Keratinocyte (primary cell): ENCODE measurements at regions not wholly inside any gene's neighbourhood (a gene's known extent, or its start where the extent isn't known, plus 50 kb on each side); places are given as distances from the start of the nearest gene placed in this dataset.

Experiments
- DNase-seq: peaks from one replicate; pipeline ENCODE4 v3.0.0-alpha.2; 2011; ENCODE audit warnings: low read depth, missing footprints, low spot score
- FAIRE-seq: peaks from 2 replicates; lab custom pipeline; 2011; peaks lifted over from hg19 to GRCh38; lab: Jason Lieb, UNC
- H2AFZ ChIP-seq: 2 replicates; pipeline ENCODE4 v1.6.0; 2012; ENCODE audit warnings: low read length, control low read depth, inconsistent platforms; ENCODE audit not compliant: control insufficient read depth
- H3K27ac ChIP-seq: 2 replicates; pipeline ENCODE4 v1.5.1; 2011; ENCODE audit warnings: low read length; ENCODE audit not compliant: control insufficient read depth, insufficient read depth
- H3K27me3 ChIP-seq: 3 replicates; pipeline ENCODE4 v1.6.0; 2011; ENCODE audit warnings: low read length; ENCODE audit not compliant: control insufficient read depth, insufficient read depth; ENCODE audit errors: extremely low read depth
- H3K36me3 ChIP-seq, 2 experiments: 2 replicates in 1 of 2; 3 replicates in 1 of 2; pipeline ENCODE4 v1.5.1; 2011; ENCODE audit warnings: low read length in 2 of 2, mild to moderate bottlenecking in 1 of 2; ENCODE audit not compliant: control insufficient read depth in 2 of 2, insufficient read depth in 2 of 2; ENCODE audit errors: extremely low read depth in 1 of 2
- H3K4me1 ChIP-seq: 3 replicates; pipeline ENCODE4 v1.5.1; 2011; ENCODE audit warnings: low read length; ENCODE audit not compliant: control insufficient read depth, insufficient read depth; ENCODE audit errors: extremely low read depth
- H3K4me2 ChIP-seq: 3 replicates; pipeline ENCODE4 v1.6.0; 2011; ENCODE audit warnings: low read depth, low read length; ENCODE audit not compliant: control insufficient read depth, insufficient read depth; ENCODE audit errors: extremely low read depth
- H3K4me3 ChIP-seq, 3 experiments: fragments of 200-600 bp in 1 of 3; sonication (generic) in 1 of 3; 2 replicates in 2 of 3; 3 replicates in 1 of 3; pipeline ENCODE4 v1.5.1; 2011 to 2016; ENCODE audit warnings: low read length in 3 of 3, mild to moderate bottlenecking in 3 of 3, control low read depth in 2 of 3, inconsistent platforms in 1 of 3, low read depth in 1 of 3, mixed read lengths in 1 of 3, mixed run types in 1 of 3, moderate library complexity in 1 of 3; ENCODE audit not compliant: control insufficient read depth in 2 of 3, insufficient read depth in 2 of 3; ENCODE audit errors: extremely low read depth in 1 of 3
- H3K79me2 ChIP-seq: 2 replicates; pipeline ENCODE4 v1.6.0; 2012; ENCODE audit warnings: low read length; ENCODE audit not compliant: control insufficient read depth, insufficient read depth
- H3K9ac ChIP-seq: 3 replicates; pipeline ENCODE4 v1.6.0; 2011; ENCODE audit warnings: low read length; ENCODE audit not compliant: control insufficient read depth, insufficient read depth; ENCODE audit errors: extremely low read depth
- H3K9me1 ChIP-seq: 3 replicates; pipeline ENCODE4 v1.6.0; 2011; ENCODE audit warnings: low read length; ENCODE audit not compliant: control insufficient read depth, insufficient read depth; ENCODE audit errors: extremely low read depth
- H3K9me3 ChIP-seq: 2 replicates; pipeline ENCODE4 v1.5.1; 2012; ENCODE audit warnings: low read depth, low read length; ENCODE audit not compliant: control insufficient read depth
- H4K20me1 ChIP-seq: 3 replicates; pipeline ENCODE4 v1.6.0; 2011; ENCODE audit warnings: low read length; ENCODE audit not compliant: control insufficient read depth, insufficient read depth; ENCODE audit errors: extremely low read depth
- EZH2 ChIP-seq: IDR thresholded peaks from one replicate; pipeline ENCODE4 v1.6.1; 2012; ENCODE audit warnings: inconsistent platforms, mild to moderate bottlenecking, low read length, moderate library complexity
- dilution Hi-C: fragments of 300-500 bp; cut with MboI; formaldehyde crosslinking; loops from one replicate; pipeline ENCODE4 v1.7.0; 2020; ENCODE audit warnings: low sequenced_read_pairs; ENCODE audit not compliant: extremely low pct_ligation_motif_present
- TF ChIP-seq, protein P1 (sequence below), 3 experiments: IDR thresholded peaks in 1 of 3; conservative IDR thresholded peaks in 1 of 3; optimal IDR thresholded peaks in 1 of 3; 2 replicates in 2 of 3; 3 replicates in 1 of 3; pipeline versions ENCODE3 to v1.5.1; 2011; ENCODE audit warnings: low read length in 3 of 3, mild to moderate bottlenecking in 3 of 3, moderate library complexity in 2 of 3, control low read depth in 1 of 3, inconsistent platforms in 1 of 3; ENCODE audit not compliant: insufficient read depth in 2 of 3; ENCODE audit errors: extremely low read depth in 1 of 3

DNA sequence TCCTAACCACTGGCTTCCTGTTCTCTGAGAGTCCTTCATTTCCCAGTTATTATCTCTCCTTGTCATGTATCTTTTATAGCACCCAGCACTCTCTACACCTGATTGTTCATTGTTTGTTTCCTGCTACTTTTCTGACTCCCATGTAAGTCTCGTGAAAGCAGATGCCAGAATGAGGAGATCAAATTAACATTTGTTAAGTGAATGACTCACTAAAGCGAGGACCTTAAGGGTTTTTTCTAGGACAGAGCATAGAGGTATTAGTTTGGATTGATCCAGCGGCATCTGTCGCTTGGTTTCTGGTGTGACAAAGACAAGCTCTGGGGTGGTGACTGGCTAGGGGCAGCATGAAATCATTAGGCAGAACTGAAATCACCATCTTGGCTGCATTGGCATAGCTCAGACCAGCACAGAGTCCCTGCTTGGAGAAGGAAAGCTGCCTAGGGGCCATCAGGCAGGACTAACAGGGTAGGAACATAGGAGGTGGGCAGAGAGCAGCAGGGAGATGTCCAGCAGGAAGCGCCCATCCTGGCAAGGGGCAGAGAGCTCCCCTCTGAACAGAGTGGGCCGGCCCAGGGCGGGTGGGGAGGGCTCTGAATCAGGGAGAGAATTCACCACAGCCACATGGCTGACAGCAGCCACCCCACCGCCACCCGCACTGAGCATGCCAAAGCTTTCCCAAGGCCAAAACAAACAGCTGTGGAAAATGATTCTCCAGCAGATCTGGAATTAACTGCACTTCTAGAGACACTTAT lies 97.1 kb upstream of the CEP85L start:
- DNase-seq (no peak), FAIRE-seq (no peak)
- Histone ChIP-seq H3K36me3 (no peaks in the 10 kb centered on the region), H2AFZ (no peak overlapping the region), H3K9me3 (no peaks in the 10 kb centered on the region), H3K4me1 (no peaks in the 10 kb centered on the region), H3K4me3 (no peak overlapping the region), H3K9me1 (no peaks in the 10 kb centered on the region), H3K27ac (no peak overlapping the region), H3K27me3 (no peaks in the 10 kb centered on the region), H4K20me1 (no peaks in the 10 kb centered on the region), H3K4me2 (no peak overlapping the region), H3K79me2 (no peaks in the 10 kb centered on the region), H3K9ac (no peak overlapping the region)
- dilution Hi-C loops: no loop called here
- TF ChIP-seq, protein P1, sequence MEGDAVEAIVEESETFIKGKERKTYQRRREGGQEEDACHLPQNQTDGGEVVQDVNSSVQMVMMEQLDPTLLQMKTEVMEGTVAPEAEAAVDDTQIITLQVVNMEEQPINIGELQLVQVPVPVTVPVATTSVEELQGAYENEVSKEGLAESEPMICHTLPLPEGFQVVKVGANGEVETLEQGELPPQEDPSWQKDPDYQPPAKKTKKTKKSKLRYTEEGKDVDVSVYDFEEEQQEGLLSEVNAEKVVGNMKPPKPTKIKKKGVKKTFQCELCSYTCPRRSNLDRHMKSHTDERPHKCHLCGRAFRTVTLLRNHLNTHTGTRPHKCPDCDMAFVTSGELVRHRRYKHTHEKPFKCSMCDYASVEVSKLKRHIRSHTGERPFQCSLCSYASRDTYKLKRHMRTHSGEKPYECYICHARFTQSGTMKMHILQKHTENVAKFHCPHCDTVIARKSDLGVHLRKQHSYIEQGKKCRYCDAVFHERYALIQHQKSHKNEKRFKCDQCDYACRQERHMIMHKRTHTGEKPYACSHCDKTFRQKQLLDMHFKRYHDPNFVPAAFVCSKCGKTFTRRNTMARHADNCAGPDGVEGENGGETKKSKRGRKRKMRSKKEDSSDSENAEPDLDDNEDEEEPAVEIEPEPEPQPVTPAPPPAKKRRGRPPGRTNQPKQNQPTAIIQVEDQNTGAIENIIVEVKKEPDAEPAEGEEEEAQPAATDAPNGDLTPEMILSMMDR (optimal IDR thresholded peaks at IDR 0.05 in 1 of 3, IDR thresholded peaks at IDR 0.05 in 1 of 3, conservative IDR thresholded peaks at IDR 0.05 in 1 of 3; ENCODE audit: extremely low read depth in 1 of 3, insufficient read depth in 2 of 3, low read length in 3 of 3): no peak

DNA sequence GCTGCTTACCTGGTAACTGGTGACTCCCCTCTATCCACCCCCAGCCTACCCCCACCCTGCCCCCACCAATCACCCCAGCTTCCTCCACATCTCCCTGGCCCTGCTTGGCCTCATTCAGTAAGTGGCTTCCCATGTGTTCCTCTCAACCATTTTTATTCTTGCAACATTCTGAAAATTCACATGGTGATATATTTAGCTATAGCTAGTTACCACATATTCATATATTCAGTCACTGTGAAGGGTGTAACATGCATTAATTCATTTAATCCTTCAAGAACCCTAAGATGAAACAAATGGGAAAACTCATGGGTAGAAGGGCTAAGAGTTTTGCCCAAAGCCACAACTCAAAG lies 95.4 kb upstream of the CEP85L start:
- H3K27ac ChIP-seq: no peak overlapping the region
- FAIRE-seq: no peak

More for the DNA sequence above, 95.4 kb upstream of the CEP85L start:
- H3K4me3 ChIP-seq: no peak overlapping the region
- H3K4me2 ChIP-seq: no peak overlapping the region
- no peak overlapping the region for H3K9ac ChIP-seq
- no peaks in the 10 kb centered on the region for H3K27me3 ChIP-seq
- no peaks in the 10 kb centered on the region for H4K20me1 ChIP-seq
- H3K4me1 ChIP-seq: no peaks in the 10 kb centered on the region
- DNase-seq: no peak
- H2AFZ ChIP-seq: no peak overlapping the region
- H3K9me1 ChIP-seq: no peaks in the 10 kb centered on the region
- no peaks in the 10 kb centered on the region for H3K36me3 ChIP-seq
- dilution Hi-C loops: no loop called here
- no peaks in the 10 kb centered on the region for H3K79me2 ChIP-seq
- TF ChIP-seq EZH2: no peak
- TF ChIP-seq, protein P1 (optimal IDR thresholded peaks at IDR 0.05 in 1 of 3, IDR thresholded peaks at IDR 0.05 in 1 of 3, conservative IDR thresholded peaks at IDR 0.05 in 1 of 3; ENCODE audit: extremely low read depth in 1 of 3, insufficient read depth in 2 of 3, low read length in 3 of 3): no peak
- H3K9me3 ChIP-seq: no peaks in the 10 kb centered on the region
